Cardiac muscle cell (in vitro differentiated cells and primary cell): ENCODE measurements at regions not wholly inside any gene's neighbourhood (a gene's known extent, or its start where the extent isn't known, plus 50 kb on each side); places are given as distances from the start of the nearest gene placed in this dataset.
A peak's percentile ranks its signal among the peaks of the same experiment; 100 is the strongest.

Source experiments
- DNase-seq, 2 donors: peaks; one replicate each; pipeline versions ENCODE4 v3.0.0 to v3.0.0-alpha.2; 2010 to 2017; ENCODE audit warnings: low read depth in 1 of 2, low spot score in 1 of 2
- H3K27ac ChIP-seq: fragments of 200-600 bp; sonication (generic); 2 replicates; pipeline ENCODE4 v1.5.1; 2016
- H3K27me3 ChIP-seq: fragments of 200-600 bp; sonication (generic); 2 replicates; pipeline ENCODE4 v1.6.0; 2016; ENCODE audit warnings: control low read depth
- H3K36me3 ChIP-seq: fragments of 200-600 bp; sonication (generic); 2 replicates; pipeline ENCODE4 v1.5.1; 2016; ENCODE audit warnings: control low read depth
- H3K4me1 ChIP-seq: fragments of 200-600 bp; sonication (generic); 2 replicates; pipeline ENCODE4 v1.8.1; 2017; ENCODE audit warnings: low read depth, mild to moderate bottlenecking, mixed run types
- H3K4me3 ChIP-seq: fragments of 200-600 bp; sonication (generic); 2 replicates; pipeline ENCODE4 v1.5.1; 2016; ENCODE audit warnings: mild to moderate bottlenecking
- H3K9me3 ChIP-seq: fragments of 200-600 bp; sonication (generic); 2 replicates; pipeline ENCODE4 v1.5.1; 2017; ENCODE audit warnings: low read depth, mild to moderate bottlenecking, control low read depth
- TF ChIP-seq, protein P1 (sequence below): IDR thresholded peaks from 2 replicates; pipeline ENCODE4 v1.5.1; 2012; ENCODE audit warnings: low read depth, mild to moderate bottlenecking, low read length

DNA sequence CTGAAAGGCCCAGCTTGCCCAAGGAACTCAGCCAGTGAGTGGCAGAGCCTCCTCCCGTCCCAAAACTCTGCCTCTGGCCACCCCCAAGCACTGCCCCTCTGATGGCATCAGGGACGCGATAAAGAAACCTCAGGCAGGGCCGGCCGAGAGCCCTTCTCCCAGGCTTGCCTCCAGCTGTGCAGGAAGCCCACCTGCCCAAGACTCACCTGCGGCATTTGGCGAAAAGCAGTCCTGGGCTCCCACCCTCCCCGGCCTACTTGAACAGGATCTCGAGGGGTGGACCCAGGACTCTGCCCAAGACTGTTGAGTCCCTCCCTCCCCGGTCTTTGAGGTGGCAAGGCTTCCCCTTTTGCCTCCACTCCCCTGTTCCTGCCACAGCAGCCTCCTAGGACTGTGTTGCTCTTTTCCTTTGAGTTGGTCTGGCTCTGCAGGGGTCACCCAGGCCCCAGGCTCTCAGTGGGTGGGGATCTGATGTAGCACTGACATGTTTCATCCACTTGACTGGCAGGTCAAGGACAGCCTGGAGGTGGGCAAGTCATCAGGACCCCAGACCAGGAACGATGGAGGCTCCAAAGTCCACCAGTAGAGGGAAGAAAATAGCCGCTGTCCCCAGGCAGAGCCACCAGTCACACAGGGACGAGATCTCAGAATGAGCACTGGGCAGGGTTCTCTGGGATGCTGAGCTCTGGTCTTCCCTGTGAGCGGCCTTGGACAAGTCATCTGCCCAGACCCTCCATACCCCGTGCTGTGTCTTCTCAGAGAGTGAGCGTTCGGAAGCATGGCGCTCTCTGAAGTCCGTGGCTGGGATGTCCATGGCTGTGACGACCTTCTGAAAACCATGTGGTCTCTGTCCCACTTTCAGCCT, 111.0 kb upstream of the TNRC6C start:
- Histone ChIP-seq H3K36me3 (no peaks in the 10 kb centered on the region), H3K4me1 (no peaks in the 10 kb centered on the region), H3K9me3 (no peaks in the 10 kb centered on the region), H3K27me3 (no peaks in the 10 kb centered on the region), H3K4me3 (no peak overlapping the region), H3K27ac (no peak overlapping the region)
- no peak for DNase-seq
- TF ChIP-seq, protein P1, sequence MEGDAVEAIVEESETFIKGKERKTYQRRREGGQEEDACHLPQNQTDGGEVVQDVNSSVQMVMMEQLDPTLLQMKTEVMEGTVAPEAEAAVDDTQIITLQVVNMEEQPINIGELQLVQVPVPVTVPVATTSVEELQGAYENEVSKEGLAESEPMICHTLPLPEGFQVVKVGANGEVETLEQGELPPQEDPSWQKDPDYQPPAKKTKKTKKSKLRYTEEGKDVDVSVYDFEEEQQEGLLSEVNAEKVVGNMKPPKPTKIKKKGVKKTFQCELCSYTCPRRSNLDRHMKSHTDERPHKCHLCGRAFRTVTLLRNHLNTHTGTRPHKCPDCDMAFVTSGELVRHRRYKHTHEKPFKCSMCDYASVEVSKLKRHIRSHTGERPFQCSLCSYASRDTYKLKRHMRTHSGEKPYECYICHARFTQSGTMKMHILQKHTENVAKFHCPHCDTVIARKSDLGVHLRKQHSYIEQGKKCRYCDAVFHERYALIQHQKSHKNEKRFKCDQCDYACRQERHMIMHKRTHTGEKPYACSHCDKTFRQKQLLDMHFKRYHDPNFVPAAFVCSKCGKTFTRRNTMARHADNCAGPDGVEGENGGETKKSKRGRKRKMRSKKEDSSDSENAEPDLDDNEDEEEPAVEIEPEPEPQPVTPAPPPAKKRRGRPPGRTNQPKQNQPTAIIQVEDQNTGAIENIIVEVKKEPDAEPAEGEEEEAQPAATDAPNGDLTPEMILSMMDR: no peak

DNA sequence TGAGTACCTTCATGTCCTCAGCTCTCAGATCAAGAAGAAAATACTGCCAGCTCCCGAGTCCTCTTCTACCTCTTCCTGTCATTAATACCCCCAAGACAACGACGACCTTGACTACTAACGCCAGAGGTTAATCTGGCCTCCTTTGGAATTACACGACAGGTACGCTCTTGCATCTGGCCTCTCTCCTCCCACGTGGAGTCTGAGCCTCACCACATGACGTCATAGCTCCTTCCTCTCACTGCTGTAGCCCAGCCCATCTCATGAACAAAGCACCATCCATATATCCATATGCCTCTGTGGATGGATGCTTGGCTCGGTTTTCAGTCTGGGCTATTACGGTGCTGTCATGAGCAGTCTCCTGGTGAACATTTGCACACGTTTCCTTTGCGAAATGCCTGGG, 110.2 kb upstream of the TNRC6C start:
- TF ChIP-seq, protein P1: no peak
- no peak for DNase-seq
- H3K27me3 ChIP-seq: no peaks in the 10 kb centered on the region
- H3K4me3 ChIP-seq: no peak overlapping the region
- no peaks in the 10 kb centered on the region for H3K4me1 ChIP-seq
- H3K27ac ChIP-seq: no peak overlapping the region
- H3K36me3 ChIP-seq: no peaks in the 10 kb centered on the region
- no peaks in the 10 kb centered on the region for H3K9me3 ChIP-seq

DNA sequence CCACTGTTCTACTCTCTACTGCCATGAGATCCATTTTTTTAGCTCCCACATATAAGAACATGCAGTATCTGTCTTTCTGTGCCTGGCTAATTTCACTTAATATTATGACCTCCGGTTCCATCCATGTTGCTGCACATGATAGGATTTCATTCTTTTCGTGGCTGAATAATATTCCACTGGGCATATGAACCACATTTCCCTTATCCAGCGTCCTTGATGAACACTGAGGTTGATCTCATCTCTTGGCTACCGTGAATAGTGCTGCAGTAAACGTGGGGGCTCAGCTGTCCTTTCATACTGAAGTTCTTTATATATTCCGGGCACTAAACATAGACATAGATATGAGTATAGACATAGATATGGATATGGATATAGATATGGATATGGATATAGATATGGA, 109.3 kb upstream of the TNRC6C start:
- H3K4me1 ChIP-seq: no peaks in the 10 kb centered on the region
- no peak overlapping the region for H3K4me3 ChIP-seq
- H3K9me3 ChIP-seq: no peaks in the 10 kb centered on the region
- peak in 1 of 2 donors; percentile 47 for DNase-seq
- TF ChIP-seq, protein P1: no peak
- H3K27me3 ChIP-seq: no peaks in the 10 kb centered on the region
- no peak overlapping the region for H3K27ac ChIP-seq
- H3K36me3 ChIP-seq: no peaks in the 10 kb centered on the region

DNA sequence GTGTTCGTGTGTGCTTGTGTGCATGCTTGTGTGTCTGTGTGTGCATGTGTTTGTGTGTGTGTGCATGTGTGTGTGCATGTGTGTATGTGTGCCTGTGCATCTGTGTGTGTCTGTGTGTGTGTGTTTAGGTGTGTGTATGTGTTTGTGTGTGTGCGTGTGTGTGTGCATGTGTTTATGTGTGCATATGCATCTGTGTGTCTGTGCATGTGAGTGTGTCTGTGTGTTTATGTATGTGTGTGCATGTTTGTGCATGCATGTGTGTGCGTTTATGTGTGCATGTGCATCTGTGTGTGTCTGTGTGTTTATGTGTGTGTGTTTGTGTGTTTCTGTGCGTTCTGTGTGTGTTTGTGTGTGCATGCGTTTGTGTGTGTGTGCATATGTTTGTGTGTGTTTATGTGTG, 106.6 kb upstream of the TNRC6C start:
- TF ChIP-seq, protein P1: no peak
- DNase-seq: no peak
- Histone ChIP-seq H3K36me3 (no peaks in the 10 kb centered on the region), H3K9me3 (no peaks in the 10 kb centered on the region), H3K27me3 (no peaks in the 10 kb centered on the region), H3K4me3 (no peak overlapping the region), H3K27ac (no peak overlapping the region), H3K4me1 (no peaks in the 10 kb centered on the region)

DNA sequence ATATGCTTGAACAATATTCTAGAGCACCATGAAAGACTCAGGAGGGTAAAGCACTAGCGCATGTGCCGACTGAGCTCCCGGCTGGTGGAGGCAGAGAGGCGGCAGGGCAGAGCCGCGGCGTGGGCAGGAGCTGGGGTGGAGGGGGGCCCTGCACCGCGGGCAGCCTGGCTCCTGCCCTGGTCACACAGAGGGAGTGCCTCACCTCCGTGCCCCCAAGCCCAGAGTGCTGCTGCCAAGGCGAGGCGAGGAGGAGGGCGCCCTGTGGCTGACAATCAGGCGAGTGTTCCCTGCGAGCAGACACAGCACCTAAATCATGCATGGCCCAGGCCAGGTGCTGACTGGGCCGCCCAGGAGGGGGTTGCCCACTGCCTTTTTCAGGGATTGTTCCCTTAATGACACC, 105.8 kb upstream of the TNRC6C start:
- no peaks in the 10 kb centered on the region for H3K36me3 ChIP-seq
- TF ChIP-seq, protein P1: no peak
- no peaks in the 10 kb centered on the region for H3K4me1 ChIP-seq
- no peaks in the 10 kb centered on the region for H3K27me3 ChIP-seq
- H3K9me3 ChIP-seq: no peaks in the 10 kb centered on the region
- DNase-seq: no peak
- no peak overlapping the region for H3K4me3 ChIP-seq
- H3K27ac ChIP-seq: no peak overlapping the region
